CD4-positive, alpha-beta memory T cell (primary cell): ENCODE measurements at regions not wholly inside any gene's neighbourhood (a gene's known extent, or its start where the extent isn't known, plus 50 kb on each side); places are given as distances from the start of the nearest gene placed in this dataset.

ENCODE experiments used
- CTCF ChIA-PET: fragments of 350-600 bp; sonication (Branson Sonifier 250); formaldehyde crosslinking; loops from one replicate; lab custom pipeline; 2021; ENCODE audit warnings: inconsistent platforms; ENCODE audit not compliant: partially characterized antibody; lab: Charles Lee
- POLR2A ChIA-PET: fragments of 350-600 bp; sonication (Branson Sonifier 250); formaldehyde crosslinking; loops from one replicate; lab custom pipeline; 2021; ENCODE audit not compliant: partially characterized antibody; lab: Charles Lee
- DNase-seq, 5 donors: peaks; one replicate each; pipeline versions ENCODE4 v3.0.0 to v3.0.0-alpha.2; 2020 to 2022; ENCODE audit warnings: mixed read lengths in 1 of 5
- H3K27ac ChIP-seq: one replicate; pipeline ENCODE4 v1.7.0; 2013; ENCODE audit warnings: low read depth, low read length
- H3K27me3 ChIP-seq: 2 replicates; pipeline ENCODE4 v1.7.0; 2013; ENCODE audit warnings: mild to moderate bottlenecking, low read length, moderate library complexity; ENCODE audit not compliant: insufficient read depth
- H3K36me3 ChIP-seq: 2 replicates; pipeline ENCODE4 v1.7.0; 2013; ENCODE audit warnings: mild to moderate bottlenecking, low read length, moderate library complexity; ENCODE audit not compliant: insufficient read depth
- H3K4me1 ChIP-seq: 2 replicates; pipeline ENCODE4 v1.7.0; 2013; ENCODE audit warnings: mild to moderate bottlenecking, low read length, moderate library complexity; ENCODE audit not compliant: insufficient read depth
- H3K4me3 ChIP-seq, 2 donors: one replicate each; pipeline ENCODE4 v1.7.0; 2013; ENCODE audit warnings: low read length in 2 of 2, mild to moderate bottlenecking in 1 of 2
- H3K9me3 ChIP-seq, 2 donors: one replicate each; pipeline ENCODE4 v1.7.0; 2013; ENCODE audit warnings: low read length in 2 of 2, control low read depth in 1 of 2; ENCODE audit not compliant: control insufficient read depth in 1 of 2
- H3K27ac Mint-ChIP-seq, 7 donors: one replicate each; pipeline ENCODE4 v1.8.0; 2020 to 2021; ENCODE audit warnings: mixed read lengths in 7 of 7, mild to moderate bottlenecking in 6 of 7, inconsistent platforms in 3 of 7, moderate library complexity in 3 of 7
- H3K27me3 Mint-ChIP-seq, 2 donors: one replicate each; pipeline ENCODE4 v1.8.0; 2020 to 2021; ENCODE audit warnings: mixed read lengths in 2 of 2
- H3K36me3 Mint-ChIP-seq, 2 donors: one replicate each; pipeline ENCODE4 v1.8.0; 2020 to 2021; ENCODE audit warnings: mixed read lengths in 2 of 2, inconsistent platforms in 1 of 2, mild to moderate bottlenecking in 1 of 2
- H3K4me1 Mint-ChIP-seq, 4 donors: one replicate each; pipeline ENCODE4 v1.8.0; 2020 to 2021; ENCODE audit warnings: mixed read lengths in 4 of 4, mild to moderate bottlenecking in 1 of 4
- H3K4me3 Mint-ChIP-seq, 8 donors: one replicate each; pipeline ENCODE4 v1.8.0; 2020 to 2021; ENCODE audit warnings: mixed read lengths in 8 of 8, mild to moderate bottlenecking in 7 of 8, moderate library complexity in 6 of 8, inconsistent platforms in 3 of 8
- H3K9me3 Mint-ChIP-seq, 8 donors: one replicate each; pipeline ENCODE4 v1.8.0; 2020 to 2021; ENCODE audit warnings: mixed read lengths in 8 of 8, mild to moderate bottlenecking in 5 of 8, inconsistent platforms in 3 of 8, moderate library complexity in 1 of 8
- intact Hi-C: fragments of 100-400 bp; cut with micrococcal nuclease; formaldehyde crosslinking; loops from one replicate; pipeline ENCODE4 v1.15.1; 2023

- no peaks in the 10 kb centered on the region for H3K4me1 Mint-ChIP-seq
- no peaks in the 10 kb centered on the region for H3K36me3 Mint-ChIP-seq
- no peaks in the 10 kb centered on the region for H3K36me3 ChIP-seq
- ChIA-PET CTCF (no interaction called here), POLR2A (no interaction called here)
- H3K4me1 ChIP-seq, result no peaks in the 10 kb centered on the region
- no peak overlapping the region for H3K4me3 Mint-ChIP-seq
- no peak for DNase-seq
- H3K9me3 Mint-ChIP-seq, result peaks cover 3 to 17% (median 8%) of the 10 kb centered on the region in 8 donors
- H3K27me3 ChIP-seq, result no peaks in the 10 kb centered on the region
- intact Hi-C loops, result no loop called here
- H3K27me3 Mint-ChIP-seq, result no peaks in the 10 kb centered on the region
- no peak overlapping the region for H3K27ac ChIP-seq
- H3K9me3 ChIP-seq, result no peaks in the 10 kb centered on the region
- no peak overlapping the region for H3K27ac Mint-ChIP-seq
- no peak overlapping the region for H3K4me3 ChIP-seq
Observed at GRCh38 chr9:107945961-107946360, 456.4 kb upstream of the KLF4 start.

- H3K4me3 ChIP-seq, result no peak overlapping the region
- no peaks in the 10 kb centered on the region for H3K4me1 ChIP-seq
- no peak for DNase-seq
- no peaks in the 10 kb centered on the region for H3K9me3 ChIP-seq
- H3K4me3 Mint-ChIP-seq, result no peak overlapping the region
- no peaks in the 10 kb centered on the region for H3K4me1 Mint-ChIP-seq
- intact Hi-C loops, result no loop called here
- H3K27ac ChIP-seq, result no peak overlapping the region
- H3K27me3 ChIP-seq, result no peaks in the 10 kb centered on the region
- no peaks in the 10 kb centered on the region for H3K27me3 Mint-ChIP-seq
- peaks cover 3 to 16% (median 7%) of the 10 kb centered on the region in 8 donors for H3K9me3 Mint-ChIP-seq
- ChIA-PET POLR2A (no interaction called here), CTCF (no interaction called here)
- H3K36me3 Mint-ChIP-seq, result no peaks in the 10 kb centered on the region
- no peaks in the 10 kb centered on the region for H3K36me3 ChIP-seq
- no peak overlapping the region for H3K27ac Mint-ChIP-seq
Observed at GRCh38 chr9:107945493-107945892, 455.9 kb upstream of the KLF4 start.

- Mint-ChIP-seq H3K27ac (no peak overlapping the region), H3K27me3 (no peaks in the 10 kb centered on the region), H3K9me3 (peaks cover 0 to 11% (median 7%) of the 10 kb centered on the region in 8 donors), H3K4me3 (no peak overlapping the region), H3K36me3 (no peaks in the 10 kb centered on the region), H3K4me1 (no peaks in the 10 kb centered on the region)
- POLR2A ChIA-PET, result no interaction called here
- intact Hi-C loops, result no loop called here
- Histone ChIP-seq H3K36me3 (no peaks in the 10 kb centered on the region), H3K4me1 (no peaks in the 10 kb centered on the region), H3K27me3 (no peaks in the 10 kb centered on the region), H3K9me3 (no peaks in the 10 kb centered on the region), H3K4me3 (no peak overlapping the region), H3K27ac (no peak overlapping the region)
- CTCF ChIA-PET, result no interaction called here
- no peak for DNase-seq
Observed at GRCh38 chr9:107944387-107944786, 454.8 kb upstream of the KLF4 start.

- Mint-ChIP-seq H3K9me3 (peaks cover 0 to 11% (median 7%) of the 10 kb centered on the region in 8 donors), H3K4me1 (no peaks in the 10 kb centered on the region), H3K4me3 (no peak overlapping the region), H3K27ac (no peak overlapping the region), H3K36me3 (no peaks in the 10 kb centered on the region), H3K27me3 (no peaks in the 10 kb centered on the region)
- CTCF ChIA-PET, result no interaction called here
- H3K9me3 ChIP-seq, result no peaks in the 10 kb centered on the region
- intact Hi-C loops, result no loop called here
- H3K27ac ChIP-seq, result no peak overlapping the region
- H3K4me1 ChIP-seq, result no peaks in the 10 kb centered on the region
- no peaks in the 10 kb centered on the region for H3K36me3 ChIP-seq
- H3K4me3 ChIP-seq, result no peak overlapping the region
- DNase-seq, result no peak
- POLR2A ChIA-PET, result no interaction called here
- no peaks in the 10 kb centered on the region for H3K27me3 ChIP-seq
Observed at GRCh38 chr9:107943901-107944300, 454.3 kb upstream of the KLF4 start.

GRCh38 chr9:107942856-107943255 is 453.3 kb upstream of the KLF4 start:
- H3K9me3 Mint-ChIP-seq, result peaks cover 0 to 11% (median 7%) of the 10 kb centered on the region in 8 donors
- CTCF ChIA-PET, result no interaction called here
- H3K4me3 Mint-ChIP-seq, result no peak overlapping the region
- POLR2A ChIA-PET, result no interaction called here
- intact Hi-C loops, result no loop called here
- no peak for DNase-seq
- Histone ChIP-seq H3K36me3 (no peaks in the 10 kb centered on the region), H3K27ac (no peak overlapping the region), H3K27me3 (no peaks in the 10 kb centered on the region), H3K9me3 (no peaks in the 10 kb centered on the region), H3K4me1 (no peaks in the 10 kb centered on the region), H3K4me3 (no peak overlapping the region)
- no peak overlapping the region for H3K27ac Mint-ChIP-seq
- no peaks in the 10 kb centered on the region for H3K27me3 Mint-ChIP-seq
- H3K4me1 Mint-ChIP-seq, result no peaks in the 10 kb centered on the region
- no peaks in the 10 kb centered on the region for H3K36me3 Mint-ChIP-seq

GRCh38 chr9:107942291-107942690 is 452.7 kb upstream of the KLF4 start:
- no peaks in the 10 kb centered on the region for H3K27me3 Mint-ChIP-seq
- no peak overlapping the region for H3K4me3 Mint-ChIP-seq
- Histone ChIP-seq H3K36me3 (no peaks in the 10 kb centered on the region), H3K4me3 (no peak overlapping the region), H3K4me1 (no peaks in the 10 kb centered on the region), H3K27ac (no peak overlapping the region), H3K9me3 (no peaks in the 10 kb centered on the region), H3K27me3 (no peaks in the 10 kb centered on the region)
- H3K9me3 Mint-ChIP-seq, result peaks cover 0 to 11% (median 7%) of the 10 kb centered on the region in 8 donors
- H3K36me3 Mint-ChIP-seq, result no peaks in the 10 kb centered on the region
- CTCF ChIA-PET, result no interaction called here
- no peak overlapping the region for H3K27ac Mint-ChIP-seq
- H3K4me1 Mint-ChIP-seq, result no peaks in the 10 kb centered on the region
- intact Hi-C loops, result no loop called here
- POLR2A ChIA-PET, result no interaction called here
- DNase-seq, result no peak

GRCh38 chr9:107940616-107941595 is 451.3 kb upstream of the KLF4 start:
- Histone ChIP-seq H3K4me3 (no peak overlapping the region), H3K9me3 (no peaks in the 10 kb centered on the region), H3K4me1 (no peaks in the 10 kb centered on the region), H3K27me3 (no peaks in the 10 kb centered on the region), H3K36me3 (no peaks in the 10 kb centered on the region), H3K27ac (no peak overlapping the region)
- H3K9me3 Mint-ChIP-seq, result peaks cover 0 to 18% (median 7%) of the 10 kb centered on the region in 8 donors
- POLR2A ChIA-PET, result no interaction called here
- intact Hi-C loops, result no loop called here
- H3K27me3 Mint-ChIP-seq, result no peaks in the 10 kb centered on the region
- no peak overlapping the region for H3K4me3 Mint-ChIP-seq
- H3K4me1 Mint-ChIP-seq, result no peaks in the 10 kb centered on the region
- CTCF ChIA-PET, result interaction anchor here (0.6 kb wide), 1 partner anchor 377 kb away, joined by 3 read pairs; no protein-coding TSS in a partner anchor
- no peak for DNase-seq
- no peaks in the 10 kb centered on the region for H3K36me3 Mint-ChIP-seq
- no peak overlapping the region for H3K27ac Mint-ChIP-seq
